Stomach (tissue), 8 donors: ENCODE measurements at regions not wholly inside any gene's neighbourhood (a gene's known extent, or its start where the extent isn't known, plus 50 kb on each side); places are given as distances from the start of the nearest gene placed in this dataset.

Experiments used
- DNase-seq, 2 donors: peaks; one replicate each; pipeline versions ENCODE4 v3.0.0 to v3.0.0-alpha.2; 2013 to 2019
- H3K27ac ChIP-seq, 5 donors: fragments of 200-600 bp in 4 of 5; sonication (generic) in 4 of 5; one replicate each; pipeline ENCODE4 v1.5.1; 2013 to 2019; ENCODE audit warnings: mild to moderate bottlenecking in 1 of 5, moderate library complexity in 1 of 5
- H3K27me3 ChIP-seq, 3 donors: fragments of 200-600 bp; sonication (generic); one replicate each; pipeline ENCODE4 v1.5.1; 2017 to 2019; ENCODE audit warnings: mixed run types in 1 of 3
- H3K36me3 ChIP-seq, 4 donors: fragments of 200-600 bp; sonication (generic); 1 replicate in 3 of 4; 2 replicates in 1 of 4; pipeline ENCODE4 v1.5.1; 2016 to 2019
- H3K4me1 ChIP-seq, 4 donors: fragments of 200-600 bp; sonication (generic); one replicate each; pipeline ENCODE4 v1.5.1; 2016 to 2019
- H3K4me3 ChIP-seq, 4 donors: fragments of 200-600 bp; sonication (generic) in 3 of 4; one replicate each; pipeline ENCODE4 v1.5.1; 2016 to 2019; ENCODE audit warnings: mild to moderate bottlenecking in 1 of 4
- H3K9me3 ChIP-seq, 4 donors: fragments of 200-600 bp; sonication (generic); one replicate each; pipeline ENCODE4 v1.5.1; 2016 to 2019
- CTCF ChIP-seq, 7 experiments: fragments of 450-650 bp in 4 of 7; fragments of 200-600 bp in 3 of 7; sonication (generic) in 3 of 7; IDR thresholded peaks; one replicate each; pipeline ENCODE4 v1.5.1; 2016 to 2019; ENCODE audit warnings: antibody characterized with exemption in 7 of 7, control low read depth in 2 of 7, mild to moderate bottlenecking in 1 of 7
- EP300 ChIP-seq: sonication (generic); formaldehyde crosslinking; IDR thresholded peaks from one replicate; pipeline ENCODE4 v1.6.1; 2017; ENCODE audit warnings: antibody characterized with exemption
- POLR2A ChIP-seq, 4 donors: fragments of 450-650 bp; IDR thresholded peaks; one replicate each; pipeline ENCODE4 v1.6.1; 2016; ENCODE audit warnings: antibody characterized with exemption in 4 of 4, control low read depth in 2 of 4, mild to moderate bottlenecking in 1 of 4, moderate library complexity in 1 of 4
- POLR2AphosphoS5 ChIP-seq, 3 donors: sonication (generic); formaldehyde crosslinking; IDR thresholded peaks; one replicate each; pipeline ENCODE4 v1.6.1; 2016; ENCODE audit warnings: antibody characterized with exemption in 3 of 3
- WGBS, 5 donors: extraction: QIAGEN DNeasy Blood & Tissue Kit in 3 of 5; methylation state at CpG; one replicate each; pipeline versions ENCODE4 v1.1.5 to v1.1.7; 2013 to 2018; 5-methylcytosine and 5-hydroxymethylcytosine counted together
- intact Hi-C: fragments of 100-400 bp; cut with DNase I; formaldehyde crosslinking; loops from one replicate; pipeline ENCODE4 v1.15.1; 2023; ENCODE audit warnings: low total_unique reads
- donor health status: healthy with polysubstance abuse.
- donor health status: Bipolar disorder and iron deficiency.
- donor health status: healthy.

GRCh38 chr4:14646831-14647230 lies 355.4 kb upstream of the CPEB2 start:
- H3K27ac ChIP-seq: no peak overlapping the region
- H3K4me1 ChIP-seq: no peaks in the 10 kb centered on the region
- intact Hi-C loops: no loop called here
- H3K9me3 ChIP-seq: no peaks in the 10 kb centered on the region
- TF ChIP-seq EP300 (no peak), POLR2AphosphoS5 (IDR thresholded peaks at IDR 0.05) (no peak), CTCF (IDR thresholded peaks at IDR 0.05) (no peak), POLR2A (IDR thresholded peaks at IDR 0.05) (no peak)
- H3K36me3 ChIP-seq: no peaks in the 10 kb centered on the region
- H3K27me3 ChIP-seq: no peaks in the 10 kb centered on the region
- WGBS, 5 donors: 90 to 100% (median 94%) methylated on average over 1 of the region's 1 CpG
- DNase-seq: no peak
- no peak overlapping the region for H3K4me3 ChIP-seq

GRCh38 chr4:14650127-14650526 lies 352.2 kb upstream of the CPEB2 start:
- WGBS, 5 donors: 89 to 93% (median 92%) methylated on average over 2 of the region's 2 CpGs
- Histone ChIP-seq H3K27ac (no peak overlapping the region), H3K4me1 (no peaks in the 10 kb centered on the region), H3K36me3 (no peaks in the 10 kb centered on the region), H3K9me3 (no peaks in the 10 kb centered on the region), H3K4me3 (no peak overlapping the region), H3K27me3 (no peaks in the 10 kb centered on the region)
- intact Hi-C loops: no loop called here
- no peak for DNase-seq
- TF ChIP-seq CTCF (IDR thresholded peaks at IDR 0.05) (no peak), EP300 (no peak), POLR2A (IDR thresholded peaks at IDR 0.05) (no peak), POLR2AphosphoS5 (IDR thresholded peaks at IDR 0.05) (no peak)

GRCh38 chr4:14652522-14652921 lies 349.8 kb upstream of the CPEB2 start:
- Histone ChIP-seq H3K36me3 (no peaks in the 10 kb centered on the region), H3K9me3 (no peaks in the 10 kb centered on the region), H3K4me3 (no peak overlapping the region), H3K4me1 (no peaks in the 10 kb centered on the region), H3K27me3 (no peaks in the 10 kb centered on the region), H3K27ac (no peak overlapping the region)
- intact Hi-C loops: no loop called here
- 57 to 71% (median 58%) methylated on average over 2 of the region's 2 CpGs for WGBS, 5 donors
- no peak for TF ChIP-seq CTCF (IDR thresholded peaks at IDR 0.05)
- TF ChIP-seq POLR2AphosphoS5 (IDR thresholded peaks at IDR 0.05): no peak
- no peak for TF ChIP-seq POLR2A (IDR thresholded peaks at IDR 0.05)
- TF ChIP-seq EP300: no peak
- no peak for DNase-seq

- DNase-seq: no peak
- no peaks in the 10 kb centered on the region for H3K9me3 ChIP-seq
- intact Hi-C loops: no loop called here
- H3K4me3 ChIP-seq: no peak overlapping the region
- TF ChIP-seq POLR2AphosphoS5 (IDR thresholded peaks at IDR 0.05) (no peak), EP300 (no peak), CTCF (IDR thresholded peaks at IDR 0.05) (no peak), POLR2A (IDR thresholded peaks at IDR 0.05) (no peak)
- H3K36me3 ChIP-seq: no peaks in the 10 kb centered on the region
- WGBS, 5 donors: 86 to 95% (median 93%) methylated on average over 2 of the region's 2 CpGs
- H3K27ac ChIP-seq: no peak overlapping the region
- H3K27me3 ChIP-seq: no peaks in the 10 kb centered on the region
- no peaks in the 10 kb centered on the region for H3K4me1 ChIP-seq
Observed at GRCh38 chr4:14653338-14653737, 348.9 kb upstream of the CPEB2 start.
